Bronchial epithelial cell (primary cell): ENCODE measurements at regions not wholly inside any gene's neighbourhood (a gene's known extent, or its start where the extent isn't known, plus 50 kb on each side); places are given as distances from the start of the nearest gene placed in this dataset.

ENCODE experiments used
- DNase-seq: peaks from one replicate; pipeline ENCODE4 v3.0.0-alpha.2; 2010; ENCODE audit warnings: low read depth
- FAIRE-seq: peaks from 2 replicates; lab custom pipeline; 2011; peaks lifted over from hg19 to GRCh38; lab: Jason Lieb, UNC
- H3K27me3 ChIP-seq: 2 replicates; pipeline ENCODE4 v1.5.1; 2011; ENCODE audit warnings: low read length; ENCODE audit not compliant: control insufficient read depth, insufficient read depth
- H3K36me3 ChIP-seq: 2 replicates; pipeline ENCODE4 v1.5.1; 2011; ENCODE audit warnings: low read length; ENCODE audit not compliant: control insufficient read depth, insufficient read depth
- H3K4me3 ChIP-seq: 2 replicates; pipeline ENCODE4 v1.5.1; 2011; ENCODE audit warnings: mild to moderate bottlenecking, low read depth, low read length, control low read depth
- TF ChIP-seq, protein P1 (sequence below): IDR thresholded peaks from 2 replicates; pipeline ENCODE4 v1.5.1; 2011; ENCODE audit warnings: mild to moderate bottlenecking, moderate library complexity, low read length, control low read depth, inconsistent platforms; ENCODE audit not compliant: insufficient read depth, severe bottlenecking

DNA sequence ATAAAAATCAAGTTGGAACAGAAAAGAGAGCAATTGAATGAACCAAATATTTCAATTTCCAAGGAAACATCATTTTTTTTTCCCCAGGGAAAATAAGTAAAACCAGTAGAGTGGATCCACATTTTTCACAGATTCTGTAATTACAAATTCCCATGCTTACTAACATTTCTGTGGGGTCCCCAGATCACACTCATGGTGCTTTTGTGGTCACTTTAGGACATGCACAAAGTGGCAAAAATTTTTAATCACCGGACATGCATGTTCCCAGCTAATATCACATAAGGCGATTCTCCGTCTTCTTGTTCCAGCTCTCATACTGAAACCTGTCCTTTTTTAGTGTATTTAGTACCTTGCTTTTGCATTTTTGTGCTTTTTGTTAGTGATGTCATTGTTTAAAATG is 748.2 kb upstream of the SLITRK1 start:
- no peaks in the 10 kb centered on the region for H3K36me3 ChIP-seq
- no peak for DNase-seq
- no peak overlapping the region for H3K4me3 ChIP-seq
- H3K27me3 ChIP-seq: peaks cover 1% of the 10 kb centered on the region
- TF ChIP-seq, protein P1, sequence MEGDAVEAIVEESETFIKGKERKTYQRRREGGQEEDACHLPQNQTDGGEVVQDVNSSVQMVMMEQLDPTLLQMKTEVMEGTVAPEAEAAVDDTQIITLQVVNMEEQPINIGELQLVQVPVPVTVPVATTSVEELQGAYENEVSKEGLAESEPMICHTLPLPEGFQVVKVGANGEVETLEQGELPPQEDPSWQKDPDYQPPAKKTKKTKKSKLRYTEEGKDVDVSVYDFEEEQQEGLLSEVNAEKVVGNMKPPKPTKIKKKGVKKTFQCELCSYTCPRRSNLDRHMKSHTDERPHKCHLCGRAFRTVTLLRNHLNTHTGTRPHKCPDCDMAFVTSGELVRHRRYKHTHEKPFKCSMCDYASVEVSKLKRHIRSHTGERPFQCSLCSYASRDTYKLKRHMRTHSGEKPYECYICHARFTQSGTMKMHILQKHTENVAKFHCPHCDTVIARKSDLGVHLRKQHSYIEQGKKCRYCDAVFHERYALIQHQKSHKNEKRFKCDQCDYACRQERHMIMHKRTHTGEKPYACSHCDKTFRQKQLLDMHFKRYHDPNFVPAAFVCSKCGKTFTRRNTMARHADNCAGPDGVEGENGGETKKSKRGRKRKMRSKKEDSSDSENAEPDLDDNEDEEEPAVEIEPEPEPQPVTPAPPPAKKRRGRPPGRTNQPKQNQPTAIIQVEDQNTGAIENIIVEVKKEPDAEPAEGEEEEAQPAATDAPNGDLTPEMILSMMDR: no peak
- no peak for FAIRE-seq

DNA sequence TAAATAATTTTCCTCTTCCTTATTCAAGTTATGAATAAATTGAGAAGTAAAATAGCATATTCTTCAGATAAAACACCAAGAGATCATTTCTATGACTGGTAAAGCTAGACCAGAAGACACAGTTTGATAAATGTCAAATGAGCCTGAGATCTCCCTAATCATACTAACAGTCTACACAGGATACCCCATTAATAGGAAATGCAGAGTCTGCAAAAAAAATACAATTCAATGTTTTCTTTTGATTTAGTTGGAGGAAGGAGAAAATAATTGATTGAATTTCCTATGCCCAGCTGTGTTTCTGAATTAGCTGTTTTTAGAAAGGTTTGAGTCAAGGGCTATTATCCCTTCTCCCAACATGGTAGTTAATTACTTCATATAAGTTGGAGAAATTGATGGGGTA is 734.6 kb upstream of the SLITRK1 start:
- no peak for DNase-seq
- TF ChIP-seq, protein P1: no peak
- H3K27me3 ChIP-seq: no peaks in the 10 kb centered on the region
- H3K4me3 ChIP-seq: no peak overlapping the region
- H3K36me3 ChIP-seq: no peaks in the 10 kb centered on the region
- FAIRE-seq: no peak

DNA sequence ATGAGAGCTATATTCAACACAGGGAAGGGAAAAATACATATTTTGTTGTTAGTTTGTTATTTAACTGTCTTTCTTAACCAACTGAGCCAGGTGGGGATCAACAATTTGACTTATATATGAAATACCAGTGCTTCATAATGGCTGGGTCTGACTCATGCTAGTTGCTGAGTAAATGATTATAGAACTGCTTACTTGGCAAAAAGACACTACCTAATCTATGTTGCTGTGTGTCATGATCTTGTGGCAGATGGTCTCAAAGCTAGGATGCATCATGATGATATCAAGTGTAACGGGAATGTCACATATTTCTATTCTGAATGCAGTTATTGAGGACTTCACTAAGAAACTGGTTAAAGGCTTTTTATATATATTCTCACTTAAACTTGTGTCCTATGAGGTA is 727.4 kb upstream of the SLITRK1 start:
- no peak for FAIRE-seq
- H3K4me3 ChIP-seq: no peak overlapping the region

DNA sequence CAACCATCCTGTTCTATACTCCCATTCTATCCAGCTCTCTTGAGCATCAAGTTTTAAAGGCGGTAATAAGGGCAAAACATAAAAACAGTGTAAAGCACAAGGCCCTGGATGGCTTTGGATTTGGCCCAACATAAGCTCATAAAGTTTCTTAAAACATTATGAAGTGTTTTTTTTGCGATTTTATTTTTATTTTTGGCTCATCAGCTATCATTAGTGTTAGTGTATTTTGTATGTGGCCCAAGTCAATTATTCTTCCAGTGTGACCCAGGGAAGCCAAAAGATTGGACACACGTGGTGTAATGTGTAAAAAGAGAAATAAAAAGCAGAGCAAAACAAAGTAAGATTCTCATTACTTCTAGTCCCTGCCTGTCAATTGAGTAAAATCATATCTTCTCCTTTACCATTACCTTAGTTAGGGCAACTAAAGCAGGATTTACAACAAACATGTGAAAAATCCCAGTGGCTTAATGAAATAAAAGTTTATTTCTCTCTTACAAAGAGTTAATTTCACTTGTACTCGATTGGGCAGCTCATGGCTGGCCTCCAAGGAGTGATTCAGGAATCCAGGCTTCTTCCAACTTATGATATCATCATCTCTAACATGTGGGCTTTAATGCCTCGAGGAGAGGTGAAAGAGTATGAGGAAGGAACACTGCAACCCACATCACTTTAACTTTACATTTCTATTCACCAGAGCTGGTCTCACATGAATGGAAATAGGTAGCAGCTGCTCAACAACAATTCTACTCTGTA is 725.2 kb upstream of the SLITRK1 start:
- TF ChIP-seq, protein P1: no peak
- FAIRE-seq: no peak
- Histone ChIP-seq H3K4me3 (no peak overlapping the region), H3K36me3 (no peaks in the 10 kb centered on the region), H3K27me3 (no peaks in the 10 kb centered on the region)
- peak; percentile 73 for DNase-seq

More for the DNA sequence above, 727.4 kb upstream of the SLITRK1 start:
- H3K36me3 ChIP-seq: no peaks in the 10 kb centered on the region
- DNase-seq: peak; percentile 80
- H3K27me3 ChIP-seq: no peaks in the 10 kb centered on the region
- TF ChIP-seq, protein P1: no peak

DNA sequence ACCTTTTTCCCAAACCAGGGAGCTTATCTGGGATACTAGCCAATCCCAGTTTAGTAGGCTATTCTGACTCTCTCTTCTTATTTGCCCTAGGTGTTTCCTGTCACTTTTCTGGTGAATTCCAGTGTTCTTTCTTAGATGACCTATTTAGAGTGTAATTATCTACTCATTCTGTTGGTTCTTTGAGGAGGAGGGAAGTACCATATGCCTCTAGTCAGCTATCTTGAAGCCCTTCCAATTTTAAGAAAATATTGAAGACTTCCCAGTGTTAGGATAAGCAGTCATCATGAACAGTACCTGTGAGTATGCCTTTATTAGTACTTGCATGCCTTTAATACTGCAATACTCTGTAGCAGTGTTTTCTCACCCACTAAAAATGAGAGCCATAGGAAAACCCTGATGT is 724.3 kb upstream of the SLITRK1 start:
- TF ChIP-seq, protein P1: no peak
- FAIRE-seq (no peak), DNase-seq (no peak)
- H3K27me3 ChIP-seq: no peaks in the 10 kb centered on the region
- no peak overlapping the region for H3K4me3 ChIP-seq
- H3K36me3 ChIP-seq: no peaks in the 10 kb centered on the region

DNA sequence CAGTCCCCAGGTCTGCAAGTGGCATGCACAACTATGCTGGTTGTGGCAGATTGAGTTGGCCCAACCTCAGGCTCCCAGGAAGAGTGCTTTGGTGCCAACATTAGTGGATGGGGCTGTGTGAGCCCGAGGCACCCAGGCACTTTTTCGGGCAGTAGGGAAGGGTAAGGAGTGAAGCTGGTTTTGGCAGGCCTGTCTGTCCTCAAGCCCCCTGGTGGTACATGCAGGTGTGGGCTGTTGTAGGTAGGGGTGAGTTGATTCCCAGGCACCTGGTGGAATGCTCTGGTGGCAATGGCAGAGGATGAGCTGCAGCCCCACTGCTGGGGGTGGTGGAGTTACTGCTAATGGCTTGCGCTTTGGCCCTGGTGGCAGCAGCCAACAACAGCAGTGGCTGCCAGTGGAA is 723.7 kb upstream of the SLITRK1 start:
- Histone ChIP-seq H3K36me3 (no peaks in the 10 kb centered on the region), H3K27me3 (no peaks in the 10 kb centered on the region), H3K4me3 (no peak overlapping the region)
- FAIRE-seq (no peak), DNase-seq (no peak)
- TF ChIP-seq, protein P1: no peak
